HUDEP-2 (cell line): ENCODE measurements at regions not wholly inside any gene's neighbourhood (a gene's known extent, or its start where the extent isn't known, plus 50 kb on each side); places are given as distances from the start of the nearest gene placed in this dataset.
"Not testable (repeated sequence)": the region's sequence is repeated elsewhere in the genome, so short reads cannot be mapped to it uniquely, and the experiment has no call there.

Experiments
- DNase-seq, 76 experiments: peaks; one replicate each; lab custom pipeline; 2025; ENCODE audit not compliant: unreplicated experiment in 76 of 76; lab: John Stamatoyannopoulos, UW

DNA sequence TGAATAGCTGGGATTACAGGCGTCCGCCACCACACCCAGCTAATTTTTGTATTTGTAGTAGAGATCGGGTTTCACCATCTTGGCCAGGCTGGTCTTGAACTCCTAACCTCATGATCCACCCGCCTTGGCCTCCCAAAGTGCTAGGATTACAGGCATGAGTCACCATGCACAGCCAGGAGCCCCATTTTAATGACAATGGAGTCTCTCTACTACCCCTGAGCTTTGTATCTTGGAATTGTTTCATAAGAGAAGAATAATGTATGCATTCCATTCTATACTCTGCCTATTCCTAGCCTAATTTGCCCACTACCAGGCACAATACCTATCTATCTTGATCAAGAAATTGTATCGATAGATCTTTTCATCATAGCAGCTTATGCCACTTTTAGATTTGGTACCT, 574.1 kb downstream of the HTR1A start:
- not testable (repeated sequence) for DNase-seq

DNA sequence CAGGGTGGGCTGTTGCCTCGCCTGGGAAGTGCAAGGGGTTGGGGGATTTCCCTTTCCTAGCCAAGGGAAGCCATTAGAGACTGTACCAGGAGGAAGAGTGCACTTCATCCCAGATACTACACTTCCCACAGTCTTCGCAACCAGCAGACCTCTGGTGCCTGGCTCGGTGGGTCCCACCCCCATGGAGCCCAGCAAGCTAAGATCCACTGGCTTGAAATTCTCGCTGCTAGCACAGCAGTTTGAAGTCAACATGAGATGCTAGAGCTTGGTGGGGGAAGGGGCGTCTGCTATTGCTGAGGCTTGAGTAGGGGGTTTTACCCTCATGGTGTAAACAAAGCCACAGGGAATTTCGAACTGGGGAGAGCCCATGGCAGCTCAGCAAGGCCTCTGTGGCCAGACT, 586.4 kb downstream of the HTR1A start:
- no peak for DNase-seq

GRCh38 chr5:63374085-63374484, 588.2 kb downstream of the HTR1A start:
- no peak for DNase-seq

DNA sequence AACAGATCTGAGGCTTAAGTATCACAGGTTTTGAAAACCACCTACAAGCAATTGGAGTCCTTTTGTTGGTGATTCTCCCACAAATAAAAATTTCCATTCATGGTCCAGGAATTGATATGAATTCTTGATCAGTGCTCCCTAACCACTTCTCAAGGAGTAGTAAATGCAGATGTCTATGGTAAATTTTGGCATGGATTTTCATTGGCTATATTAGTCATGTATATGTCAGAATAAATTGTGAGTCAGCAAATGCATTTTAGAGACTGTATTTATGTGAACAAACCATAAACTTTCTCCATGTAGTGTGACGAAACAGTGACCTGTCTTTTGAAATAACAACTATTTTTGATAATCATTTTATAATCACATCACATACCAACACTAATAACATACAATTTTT, 611.1 kb downstream of the HTR1A start:
- DNase-seq = no peak

GRCh38 chr5:63346451-63346850, 615.8 kb downstream of the HTR1A start:
- DNase-seq = no peak

DNA sequence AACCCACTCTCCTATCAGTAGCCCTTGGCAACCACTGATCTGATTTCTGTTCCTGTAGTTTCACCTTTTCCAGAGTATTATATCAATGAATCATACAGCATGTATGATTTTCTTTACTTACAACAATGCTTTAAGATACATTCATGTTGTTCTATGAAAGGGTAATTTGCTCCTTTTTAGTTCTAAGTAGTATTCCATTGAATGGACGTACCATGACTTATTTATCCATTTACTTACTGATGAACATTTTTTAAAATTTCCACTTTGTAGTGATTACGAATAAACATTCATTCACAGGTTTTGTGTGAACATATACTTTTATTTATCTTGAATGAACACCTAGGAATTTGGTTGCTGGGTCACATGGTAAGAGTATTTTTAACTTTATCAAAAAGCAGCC, 620.8 kb downstream of the HTR1A start:
- no peak for DNase-seq

DNA sequence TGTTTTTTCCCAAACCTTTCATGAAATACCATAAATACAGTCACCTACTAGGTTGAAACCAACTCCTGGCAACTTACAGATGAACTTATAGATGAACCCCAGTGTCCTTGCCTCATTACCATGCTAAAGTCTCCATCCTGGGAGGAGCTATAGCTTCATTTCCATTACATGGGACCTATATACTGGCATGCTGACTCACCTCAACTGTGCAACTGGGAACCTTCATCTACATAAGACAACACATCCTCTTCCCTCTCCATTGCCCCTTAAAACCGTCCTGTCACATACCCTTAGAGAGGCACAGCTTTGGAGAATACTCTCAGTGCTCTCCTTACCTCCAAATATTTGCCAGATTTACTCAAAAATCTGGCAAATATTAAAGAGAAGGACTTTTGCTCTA, 638.3 kb downstream of the HTR1A start:
- no peak for DNase-seq

DNA sequence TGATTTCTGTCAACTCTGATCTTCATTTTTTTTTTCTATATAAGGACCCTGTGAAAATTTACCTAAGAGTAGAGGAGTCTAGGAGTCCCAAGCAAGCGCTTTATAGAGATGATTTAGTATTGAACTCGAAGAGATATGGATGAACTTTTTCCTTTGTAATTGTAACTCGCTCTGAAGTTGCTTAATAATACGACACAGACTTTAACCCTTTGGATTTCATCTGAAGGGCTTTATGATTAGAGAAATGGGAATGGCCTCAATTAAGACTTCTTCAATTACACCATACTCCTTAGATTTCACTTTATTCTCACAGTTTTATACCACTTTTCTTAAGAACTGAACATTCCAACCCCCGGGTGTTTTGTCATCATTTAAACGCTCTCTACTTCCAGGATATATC, 647.7 kb downstream of the HTR1A start:
- no peak for DNase-seq

GRCh38 chr5:63310644-63311043, 651.6 kb downstream of the HTR1A start:
- DNase-seq = no peak

- no peak for DNase-seq
Measured at GRCh38 chr5:63306909-63307308, 655.3 kb downstream of the HTR1A start.

- DNase-seq = no peak
Measured at GRCh38 chr5:63293317-63293716, 668.9 kb downstream of the HTR1A start.

DNA sequence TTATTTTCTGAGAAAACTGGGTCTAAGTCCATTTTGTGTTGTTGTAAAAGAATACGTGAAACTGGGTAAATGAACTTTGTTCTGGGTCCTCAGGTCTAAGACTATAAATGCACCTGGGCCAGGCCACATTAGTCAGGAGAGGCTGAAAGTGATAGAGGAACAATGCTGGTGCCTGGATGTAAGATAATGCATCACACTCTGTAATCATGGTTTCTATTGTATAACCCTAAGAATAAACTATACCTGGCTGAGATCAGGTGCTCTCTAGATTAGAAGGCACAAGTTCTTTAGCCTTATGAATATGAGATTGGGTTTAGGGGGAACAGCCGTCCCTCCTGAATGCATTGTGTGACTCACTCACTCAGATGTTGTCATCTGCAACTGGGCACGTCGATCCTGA, 675.5 kb downstream of the HTR1A start:
- no peak for DNase-seq

DNA sequence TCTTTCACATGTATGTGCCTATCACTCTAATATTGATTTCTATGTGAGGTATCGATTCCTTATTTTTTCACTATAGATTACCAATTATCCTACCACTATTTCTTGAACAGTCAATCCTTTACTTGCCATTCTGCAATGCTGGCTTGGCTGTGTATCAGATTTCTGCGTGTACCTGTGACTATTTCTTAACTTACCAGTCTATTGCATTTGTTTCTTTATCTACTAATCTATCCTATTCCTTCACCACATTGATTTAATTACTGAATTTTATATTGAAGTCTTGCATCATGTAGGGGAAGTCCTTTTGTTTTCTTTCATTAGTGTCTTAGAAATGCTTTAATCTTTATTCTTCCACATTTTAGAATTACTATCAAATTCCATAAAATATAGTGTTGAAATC, 684.8 kb downstream of the LRRC70 start:
- no peak for DNase-seq

- DNase-seq = no peak
Measured at GRCh38 chr5:63262185-63262981, 683.8 kb downstream of the LRRC70 start.

- DNase-seq = no peak
Measured at GRCh38 chr5:63261695-63262094, 683.1 kb downstream of the LRRC70 start.

DNA sequence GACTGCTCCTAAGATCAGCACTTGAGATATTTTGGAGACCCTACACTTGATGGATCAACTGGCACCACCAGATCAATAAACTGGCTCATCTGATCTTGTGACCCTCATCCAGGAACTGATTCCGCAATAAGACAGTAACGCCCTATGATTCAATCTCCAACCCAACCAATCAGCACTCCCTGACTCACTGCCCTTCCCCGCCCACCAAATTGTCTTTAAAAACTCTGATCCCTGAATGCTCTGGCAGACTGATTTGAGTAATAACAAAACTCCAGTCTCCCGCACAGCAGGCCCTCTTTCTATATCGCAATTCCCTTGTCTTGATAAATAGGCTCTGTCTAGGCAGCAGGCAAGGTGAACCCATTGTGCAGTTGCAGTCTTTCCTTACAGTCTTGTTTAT, 677.0 kb downstream of the LRRC70 start:
- DNase-seq = no peak

GRCh38 chr5:63250939-63251338, 672.3 kb downstream of the LRRC70 start:
- no peak for DNase-seq

GRCh38 chr5:63249960-63250359, 671.3 kb downstream of the LRRC70 start:
- no peak for DNase-seq

GRCh38 chr5:63247651-63248050, 669.0 kb downstream of the LRRC70 start:
- DNase-seq = no peak

GRCh38 chr5:63245271-63245670, 666.7 kb downstream of the LRRC70 start:
- no peak for DNase-seq

- DNase-seq = no peak
Measured at GRCh38 chr5:63240063-63240755, 661.6 kb downstream of the LRRC70 start.

- DNase-seq = no peak
Measured at GRCh38 chr5:63233911-63234310, 655.3 kb downstream of the LRRC70 start.
